OCI-LY3 (cell line): ENCODE measurements at regions not wholly inside any gene's neighbourhood (a gene's known extent, or its start where the extent isn't known, plus 50 kb on each side); places are given as distances from the start of the nearest gene placed in this dataset.

Source experiments
- EZH2phosphoT487 ChIP-seq: fragments of 200-600 bp; shearing (Covaris generic); IDR thresholded peaks from 2 replicates; pipeline ENCODE4 v1.6.1; 2018; ENCODE audit warnings: antibody characterized with exemption, mixed run types, low read depth
- TF ChIP-seq, protein P1 (sequence below): fragments of 200-600, 300-600 bp; sonication (generic); IDR thresholded peaks from 2 replicates; pipeline ENCODE4 v1.5.1; 2014; ENCODE audit warnings: antibody characterized with exemption, low read length, low read depth

DNA sequence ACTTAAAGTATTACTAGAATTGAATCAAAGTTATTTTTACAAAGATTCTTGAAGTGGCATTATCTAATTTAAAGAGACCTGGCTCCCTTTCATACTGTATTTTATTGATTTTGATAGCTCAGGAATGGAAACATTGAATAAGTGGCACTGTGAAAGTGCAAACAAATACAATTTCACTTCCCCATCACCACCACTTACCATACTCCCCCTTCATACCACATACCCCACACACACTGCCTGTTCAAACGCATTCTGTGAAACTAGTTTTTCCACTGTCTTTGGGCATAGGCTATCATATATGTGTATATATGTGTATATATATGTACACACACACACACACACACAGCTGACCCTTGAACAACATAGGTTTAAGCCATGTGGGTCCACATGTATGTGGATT lies 62.1 kb upstream of the ATG10 start:
- TF ChIP-seq, protein P1, sequence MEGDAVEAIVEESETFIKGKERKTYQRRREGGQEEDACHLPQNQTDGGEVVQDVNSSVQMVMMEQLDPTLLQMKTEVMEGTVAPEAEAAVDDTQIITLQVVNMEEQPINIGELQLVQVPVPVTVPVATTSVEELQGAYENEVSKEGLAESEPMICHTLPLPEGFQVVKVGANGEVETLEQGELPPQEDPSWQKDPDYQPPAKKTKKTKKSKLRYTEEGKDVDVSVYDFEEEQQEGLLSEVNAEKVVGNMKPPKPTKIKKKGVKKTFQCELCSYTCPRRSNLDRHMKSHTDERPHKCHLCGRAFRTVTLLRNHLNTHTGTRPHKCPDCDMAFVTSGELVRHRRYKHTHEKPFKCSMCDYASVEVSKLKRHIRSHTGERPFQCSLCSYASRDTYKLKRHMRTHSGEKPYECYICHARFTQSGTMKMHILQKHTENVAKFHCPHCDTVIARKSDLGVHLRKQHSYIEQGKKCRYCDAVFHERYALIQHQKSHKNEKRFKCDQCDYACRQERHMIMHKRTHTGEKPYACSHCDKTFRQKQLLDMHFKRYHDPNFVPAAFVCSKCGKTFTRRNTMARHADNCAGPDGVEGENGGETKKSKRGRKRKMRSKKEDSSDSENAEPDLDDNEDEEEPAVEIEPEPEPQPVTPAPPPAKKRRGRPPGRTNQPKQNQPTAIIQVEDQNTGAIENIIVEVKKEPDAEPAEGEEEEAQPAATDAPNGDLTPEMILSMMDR, result no peak
- TF ChIP-seq EZH2phosphoT487, result no peak
